ENCODE measurements at regions not wholly inside any gene's neighbourhood (a gene's known extent, or its start where the extent isn't known, plus 50 kb on each side); places are given as distances from the start of the nearest gene placed in this dataset.

DNA sequence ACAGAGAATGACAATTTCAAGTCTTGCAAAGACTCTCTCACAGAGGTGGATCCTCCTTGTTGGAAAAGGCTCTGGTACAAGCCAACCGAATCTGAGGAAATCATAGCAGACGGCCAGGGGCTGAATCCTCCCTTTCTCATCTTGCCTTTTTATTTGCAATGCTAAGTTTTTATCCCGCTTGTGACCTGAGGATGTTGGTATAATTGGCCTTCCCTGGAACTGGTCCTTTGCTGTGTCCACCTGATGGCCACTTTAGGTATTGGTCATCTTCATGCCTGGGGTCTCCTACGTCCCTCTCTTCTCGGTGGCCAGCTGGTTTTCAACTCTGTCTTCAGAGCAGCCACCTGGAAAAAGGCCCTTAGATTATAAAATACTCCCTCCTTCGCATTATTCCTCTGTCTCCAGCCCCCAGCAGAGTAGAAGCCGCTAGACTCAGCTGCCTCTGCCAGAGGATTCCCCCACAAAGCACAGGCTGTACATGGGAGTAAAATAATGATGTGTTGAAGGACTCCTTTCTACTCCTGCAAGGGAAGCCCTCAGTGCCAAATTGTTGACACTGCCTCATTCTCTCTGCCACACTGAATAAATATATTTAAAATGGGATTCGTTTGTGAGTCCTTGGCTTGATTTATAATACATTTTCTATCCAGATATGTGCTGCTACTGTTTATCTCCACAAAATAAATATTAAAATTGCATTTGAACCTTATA lies 208.9 kb upstream of the CFAP20DC start:
- TF ChIP-seq, protein P1, sequence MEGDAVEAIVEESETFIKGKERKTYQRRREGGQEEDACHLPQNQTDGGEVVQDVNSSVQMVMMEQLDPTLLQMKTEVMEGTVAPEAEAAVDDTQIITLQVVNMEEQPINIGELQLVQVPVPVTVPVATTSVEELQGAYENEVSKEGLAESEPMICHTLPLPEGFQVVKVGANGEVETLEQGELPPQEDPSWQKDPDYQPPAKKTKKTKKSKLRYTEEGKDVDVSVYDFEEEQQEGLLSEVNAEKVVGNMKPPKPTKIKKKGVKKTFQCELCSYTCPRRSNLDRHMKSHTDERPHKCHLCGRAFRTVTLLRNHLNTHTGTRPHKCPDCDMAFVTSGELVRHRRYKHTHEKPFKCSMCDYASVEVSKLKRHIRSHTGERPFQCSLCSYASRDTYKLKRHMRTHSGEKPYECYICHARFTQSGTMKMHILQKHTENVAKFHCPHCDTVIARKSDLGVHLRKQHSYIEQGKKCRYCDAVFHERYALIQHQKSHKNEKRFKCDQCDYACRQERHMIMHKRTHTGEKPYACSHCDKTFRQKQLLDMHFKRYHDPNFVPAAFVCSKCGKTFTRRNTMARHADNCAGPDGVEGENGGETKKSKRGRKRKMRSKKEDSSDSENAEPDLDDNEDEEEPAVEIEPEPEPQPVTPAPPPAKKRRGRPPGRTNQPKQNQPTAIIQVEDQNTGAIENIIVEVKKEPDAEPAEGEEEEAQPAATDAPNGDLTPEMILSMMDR (IDR thresholded peaks at IDR 0.05; ENCODE audit: insufficient read depth, low read depth, low read length) = no peak
- no peak for TF ChIP-seq EZH2 (IDR thresholded peaks at IDR 0.05; ENCODE audit: insufficient read depth, low read length)
